EH (cell line): ENCODE measurements at regions not wholly inside any gene's neighbourhood (a gene's known extent, or its start where the extent isn't known, plus 50 kb on each side); places are given as distances from the start of the nearest gene placed in this dataset.
"Not testable (repeated sequence)": the region's sequence is repeated elsewhere in the genome, so short reads cannot be mapped to it uniquely, and the experiment has no call there.

ENCODE experiments used
- DNase-seq: peaks from one replicate; pipeline ENCODE4 v3.0.0-alpha.2; 2015; ENCODE audit warnings: low read depth

GRCh38 chr7:51929818-51930217 is 613.2 kb upstream of the COBL start:
- no peak for DNase-seq

- DNase-seq, result no peak
Observed at GRCh38 chr7:51927738-51928137, 611.1 kb upstream of the COBL start.

- DNase-seq, result no peak
Observed at GRCh38 chr7:51918581-51918980, 602.0 kb upstream of the COBL start.

DNA sequence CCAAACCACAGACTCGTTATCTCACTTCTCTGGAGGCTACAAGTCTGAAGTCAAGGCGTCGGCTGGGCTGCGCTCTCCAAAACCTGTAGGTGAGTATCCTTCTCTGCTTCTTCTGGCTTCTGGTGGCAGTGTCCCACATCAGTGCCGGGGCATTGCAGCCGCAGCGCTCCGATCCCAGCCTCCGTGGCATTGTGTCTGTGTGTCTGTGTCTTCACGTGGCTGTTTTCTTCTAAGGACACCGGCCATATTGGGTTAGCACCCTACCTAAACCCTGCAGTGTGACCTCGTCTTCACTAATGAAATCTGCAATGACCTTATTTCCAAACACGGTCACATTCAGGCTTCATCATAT is 584.9 kb upstream of the COBL start:
- DNase-seq, result no peak

DNA sequence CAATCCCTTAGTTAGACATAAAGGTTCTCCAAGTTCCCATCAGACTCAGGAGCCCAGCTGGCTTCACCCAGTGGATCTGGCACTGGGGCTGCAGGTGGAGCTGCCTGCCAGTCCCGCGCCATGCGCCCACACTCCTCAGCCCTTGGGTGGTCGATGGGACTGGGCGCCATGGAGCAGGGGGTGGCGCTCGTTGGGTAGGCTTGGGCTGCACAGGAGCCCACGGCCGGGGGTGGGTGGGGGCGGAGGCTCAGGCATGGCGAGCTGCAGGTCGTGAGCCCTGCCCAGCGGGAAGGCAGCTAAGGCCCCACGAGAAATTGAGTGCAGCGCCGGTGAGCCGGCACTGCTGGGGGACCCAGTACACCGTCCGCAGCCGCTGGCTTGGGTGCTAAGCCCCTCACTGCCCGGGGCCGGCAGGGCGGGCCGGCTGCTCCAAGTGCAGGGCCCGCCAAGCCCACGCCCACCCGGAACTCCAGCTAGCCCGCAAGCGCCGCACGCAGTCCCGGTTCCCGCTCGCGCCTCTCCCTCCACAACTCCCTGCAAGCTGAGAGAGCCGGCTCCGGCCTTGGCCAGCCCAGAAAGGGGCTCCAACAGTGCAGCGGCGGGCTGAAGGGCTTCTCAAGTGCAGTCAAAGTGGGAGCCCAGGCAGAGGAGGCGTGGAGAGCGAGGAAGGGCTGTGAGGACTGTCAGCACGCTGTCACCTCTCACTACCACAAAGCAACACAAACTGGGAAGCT is 584.3 kb upstream of the COBL start:
- DNase-seq, result not testable (repeated sequence)

- DNase-seq, result no peak
Observed at GRCh38 chr7:51899611-51900010, 583.0 kb upstream of the COBL start.

GRCh38 chr7:51882412-51882811 is 565.8 kb upstream of the COBL start:
- no peak for DNase-seq

- no peak for DNase-seq
Observed at GRCh38 chr7:51881309-51881708, 564.7 kb upstream of the COBL start.

- DNase-seq, result no peak
Observed at GRCh38 chr7:51878865-51879264, 562.3 kb upstream of the COBL start.

DNA sequence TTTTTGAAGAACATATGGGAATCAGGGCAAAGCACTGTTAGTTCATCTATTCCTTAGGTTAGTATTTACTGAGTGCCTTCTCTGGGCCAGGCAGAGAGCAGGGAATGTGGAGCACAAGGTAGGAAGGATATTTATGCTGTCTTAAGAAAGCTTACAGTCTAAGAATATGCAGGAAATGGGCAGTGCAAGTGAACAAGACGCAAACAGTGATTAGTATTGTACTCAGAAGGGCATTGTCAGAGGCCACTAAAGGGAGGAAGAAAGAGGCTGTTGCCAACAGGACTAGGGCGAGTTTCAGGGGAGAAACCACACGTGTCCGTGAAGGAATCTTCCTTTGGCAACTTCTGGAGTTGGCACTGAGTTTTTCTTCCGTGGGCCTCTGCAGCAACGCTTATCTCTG is 552.8 kb upstream of the COBL start:
- no peak for DNase-seq

GRCh38 chr7:51867117-51867516 is 550.5 kb upstream of the COBL start:
- no peak for DNase-seq

DNA sequence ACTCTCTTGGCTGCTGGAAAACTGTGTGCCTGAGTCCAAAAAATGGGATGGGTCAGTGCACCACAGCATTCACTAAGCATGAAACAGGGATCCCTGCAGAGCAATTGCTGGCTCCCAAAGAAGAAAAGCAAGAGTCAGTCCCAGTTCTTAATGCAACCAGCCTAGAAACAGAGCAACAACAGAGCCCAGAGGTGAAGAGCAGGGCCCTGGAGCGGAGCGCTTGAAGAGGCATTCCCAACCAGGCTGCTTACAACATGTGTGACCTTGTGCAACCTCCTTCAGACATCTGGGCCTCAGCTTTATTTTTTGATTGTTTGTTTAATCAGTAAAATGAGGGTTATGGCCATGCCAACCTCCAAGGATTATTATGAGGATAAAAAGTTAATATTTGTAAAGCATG is 543.7 kb upstream of the COBL start:
- DNase-seq, result no peak

DNA sequence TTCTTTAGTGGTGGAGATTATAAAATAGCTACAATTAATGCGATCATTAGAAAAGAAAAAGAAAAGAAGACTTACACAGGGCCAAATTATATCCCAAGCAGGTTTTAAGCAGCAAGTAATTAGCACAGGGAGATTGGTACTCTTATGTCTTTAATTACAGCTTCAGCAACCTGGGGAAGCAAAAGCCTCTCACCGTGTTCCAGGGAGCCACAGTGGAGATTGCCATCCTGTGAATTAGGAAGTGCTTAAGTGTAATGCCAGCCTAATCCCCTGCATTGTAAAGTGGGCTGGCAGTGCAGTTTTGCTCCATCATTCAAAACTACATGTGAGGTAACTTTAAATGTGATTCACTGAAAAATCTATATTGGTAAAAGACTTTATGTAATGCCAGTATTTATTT is 533.5 kb upstream of the COBL start:
- DNase-seq, result no peak

- DNase-seq, result no peak
Observed at GRCh38 chr7:51847461-51848134, 531.0 kb upstream of the COBL start.

DNA sequence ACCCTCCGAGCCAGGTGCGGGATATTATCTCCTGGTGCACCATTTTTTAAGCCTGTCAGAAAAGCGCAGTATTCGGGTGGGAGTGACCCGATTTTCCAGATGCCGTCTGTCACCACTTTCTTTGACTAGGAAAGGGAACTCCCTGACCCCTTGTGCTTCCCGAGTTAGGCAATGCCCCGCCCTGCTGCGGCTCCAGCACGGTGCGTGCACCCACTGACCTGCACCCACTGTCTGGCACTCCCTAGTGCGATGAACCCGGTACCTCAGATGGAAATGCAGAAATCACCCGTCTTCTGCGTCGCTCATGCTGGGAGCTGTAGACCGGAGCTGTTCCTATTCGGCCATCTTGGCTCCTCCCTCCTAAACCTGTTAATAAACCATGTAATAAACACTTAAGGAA is 522.5 kb upstream of the COBL start:
- not testable (repeated sequence) for DNase-seq

DNA sequence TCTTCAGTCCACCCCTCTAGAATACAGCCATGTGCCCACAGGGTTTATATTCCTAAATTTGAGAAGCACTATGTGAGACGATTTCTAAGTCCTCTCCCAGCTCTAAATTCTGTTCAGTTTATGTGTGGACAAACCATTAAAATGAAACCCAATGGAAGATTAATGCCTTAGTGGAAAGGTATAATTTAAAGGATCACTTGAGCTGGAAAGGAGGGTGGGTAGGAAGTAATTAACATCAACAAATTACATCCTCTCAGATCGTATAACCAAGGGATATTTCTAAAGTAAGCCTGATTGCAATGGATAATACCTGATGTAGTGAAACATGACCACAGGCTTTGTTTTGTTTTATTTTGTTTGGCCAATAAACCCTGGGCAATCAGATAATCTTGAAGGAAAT is 511.0 kb upstream of the COBL start:
- DNase-seq, result no peak

- DNase-seq, result no peak
Observed at GRCh38 chr7:51824050-51824449, 507.4 kb upstream of the COBL start.

DNA sequence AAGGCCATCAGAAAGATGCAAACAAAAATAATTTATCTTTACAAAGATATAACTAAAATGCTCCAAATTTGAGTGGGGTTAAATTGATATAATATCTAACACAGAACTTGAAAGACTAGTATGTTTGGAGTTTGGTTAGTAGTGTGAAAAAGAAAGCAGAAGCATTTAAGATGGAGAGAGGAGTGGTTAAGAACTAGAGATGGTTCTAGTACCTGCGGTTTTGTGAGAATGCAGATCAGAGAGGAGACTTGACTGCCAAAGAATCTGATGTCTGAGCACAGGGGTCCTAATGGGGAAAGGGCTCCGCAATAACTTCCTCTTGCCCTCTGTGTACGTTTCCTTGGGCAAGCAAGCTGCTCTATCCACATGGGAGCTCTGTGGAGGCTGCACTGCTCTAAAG is 506.8 kb upstream of the COBL start:
- no peak for DNase-seq

DNA sequence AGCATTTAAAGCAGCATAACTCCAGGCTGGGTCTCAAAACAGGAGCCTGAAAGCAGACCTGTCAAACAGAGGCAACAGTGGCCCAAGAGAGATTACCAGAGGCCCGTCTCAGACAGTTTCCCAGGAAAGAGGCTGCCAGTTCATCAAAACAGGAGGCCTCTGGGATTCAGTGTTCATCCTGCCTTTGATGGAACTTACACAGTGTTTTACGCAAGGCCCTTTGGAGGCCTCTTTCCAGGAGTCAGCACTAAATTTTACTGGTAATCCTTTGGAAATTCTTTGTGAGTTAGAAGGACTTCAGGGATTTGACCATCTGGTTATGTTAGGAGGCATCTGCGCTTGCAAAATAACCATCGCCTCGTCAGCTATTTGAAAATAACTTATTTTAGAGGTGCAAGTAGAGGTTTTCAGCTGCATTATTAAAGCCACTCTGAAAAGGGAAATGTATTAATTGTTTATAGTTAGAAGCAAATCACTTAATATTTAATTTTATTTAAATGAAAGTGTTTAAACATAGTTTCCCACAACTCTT is 501.2 kb upstream of the COBL start:
- no peak for DNase-seq

DNA sequence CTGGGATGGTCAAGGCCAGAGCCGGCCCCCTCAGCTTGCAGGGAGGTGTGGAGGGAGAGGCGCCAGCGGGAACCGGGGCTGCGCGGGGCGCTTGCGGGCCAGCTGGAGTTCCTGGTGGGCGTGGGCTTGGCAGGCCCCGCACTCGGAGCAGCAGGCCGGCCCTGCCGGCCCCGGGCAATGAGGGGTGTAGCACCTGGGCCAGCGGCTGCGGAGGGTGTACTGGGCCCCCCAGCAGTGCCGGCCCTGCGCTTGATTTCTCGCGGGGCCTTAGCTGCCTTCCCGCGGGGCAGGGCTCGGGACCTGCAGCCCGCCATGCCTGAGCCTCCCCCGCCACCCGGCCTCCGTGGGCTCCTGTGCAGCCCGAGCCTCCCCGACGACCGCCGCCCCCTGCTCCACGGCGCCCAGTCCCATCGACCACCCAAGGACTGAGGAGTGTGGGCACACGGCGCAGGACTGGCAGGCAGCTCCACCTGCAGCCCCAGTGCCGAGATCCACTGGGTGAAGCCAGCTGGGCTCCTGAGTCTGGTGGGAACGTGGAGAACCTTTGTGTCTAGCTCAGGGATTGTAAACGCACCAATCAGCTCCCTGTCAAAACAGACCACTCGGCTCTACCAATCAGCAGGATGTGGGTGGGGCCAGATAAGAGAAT is 489.3 kb upstream of the COBL start:
- not testable (repeated sequence) for DNase-seq

DNA sequence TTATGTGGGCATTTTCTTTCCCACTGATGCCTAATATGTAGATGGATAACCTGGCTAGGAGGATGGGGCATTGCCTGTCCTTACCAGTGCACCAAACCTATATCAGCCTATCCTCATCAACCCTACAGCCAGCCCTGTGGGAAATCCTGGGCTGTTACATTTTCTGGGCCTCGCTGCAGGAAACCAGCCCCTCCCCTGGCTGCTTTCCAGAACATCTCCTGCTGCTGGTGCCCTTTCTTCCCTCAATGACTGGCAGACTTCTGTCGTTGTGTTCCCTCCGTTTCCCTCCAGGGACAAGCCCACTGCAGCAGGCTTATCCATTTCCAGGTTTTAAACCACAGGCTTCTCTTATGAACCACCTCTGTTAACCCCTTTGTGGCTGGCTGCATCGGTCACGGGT is 486.1 kb upstream of the COBL start:
- no peak for DNase-seq

DNA sequence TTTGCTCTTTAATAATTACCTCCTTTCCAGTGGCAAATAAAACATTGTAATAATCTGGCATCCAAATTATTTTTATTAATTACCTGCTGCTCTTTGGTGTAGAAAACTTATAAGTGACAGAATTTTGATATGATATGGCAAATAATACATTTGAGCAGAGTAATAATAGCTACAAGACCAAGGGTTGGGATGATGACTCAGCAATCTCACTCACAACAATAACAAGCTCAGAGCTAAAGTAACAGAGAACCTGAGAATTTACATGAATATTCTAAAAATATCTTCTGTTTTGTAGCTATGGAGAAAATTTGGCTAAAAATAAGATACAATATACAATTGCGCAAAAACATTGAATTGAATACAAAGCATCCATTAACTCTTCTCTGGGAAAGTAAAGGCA is 480.8 kb upstream of the COBL start:
- DNase-seq, result no peak

DNA sequence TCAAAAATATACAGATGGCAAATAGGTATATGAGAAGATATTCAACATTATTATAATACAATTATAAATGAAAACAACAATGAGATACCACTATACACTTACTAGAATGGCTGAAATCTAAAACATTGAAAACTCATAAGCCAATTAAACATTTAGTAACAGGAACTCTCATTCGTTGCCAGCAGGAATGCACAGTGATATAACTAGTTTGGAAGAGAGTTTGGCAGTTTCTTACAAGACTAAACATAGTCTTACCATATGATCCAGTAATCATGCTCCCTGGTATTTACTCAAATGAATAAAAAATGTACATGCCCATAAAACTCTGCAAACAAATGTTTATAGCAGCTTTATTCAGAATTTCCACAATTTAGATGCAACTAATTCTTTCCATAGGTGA is 476.2 kb upstream of the COBL start:
- DNase-seq, result no peak
